ENCODE measurements at regions not wholly inside any gene's neighbourhood (a gene's known extent, or its start where the extent isn't known, plus 50 kb on each side); places are given as distances from the start of the nearest gene placed in this dataset.
A peak's percentile ranks its signal among the peaks of the same experiment; 100 is the strongest.

DNA sequence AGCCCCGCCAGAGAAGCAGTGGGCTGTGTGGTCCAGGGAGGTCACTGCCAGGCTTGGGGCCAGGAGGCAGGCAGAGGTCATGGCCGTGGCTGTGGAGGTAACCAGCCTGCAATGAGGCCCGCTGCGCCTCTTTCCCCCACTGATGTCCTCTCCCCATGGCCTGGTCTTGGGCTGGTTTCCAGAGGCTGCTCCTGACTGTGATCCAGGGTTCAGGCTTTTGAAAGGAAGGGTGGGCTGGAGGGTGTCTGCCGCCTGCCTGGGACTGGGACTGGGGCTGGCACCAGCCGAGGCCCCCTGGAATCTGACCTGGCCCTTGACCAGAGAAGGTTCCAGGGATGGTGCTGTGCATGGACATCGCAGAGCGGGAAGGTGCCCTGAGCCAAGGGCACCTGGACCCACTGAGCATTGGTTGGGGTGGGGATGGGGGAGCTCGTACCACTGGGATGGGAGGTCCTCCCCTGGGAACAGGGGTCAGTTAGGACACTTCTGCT lies 59.6 kb upstream of the THY1 start:
- DNase-seq = no peak
- Mint-ChIP-seq H3K27ac (no peak overlapping the region), H3K4me1 (ENCODE audit: low read depth) (no peaks in the 10 kb centered on the region), H3K9me3 (no peaks in the 10 kb centered on the region), H3K27me3 (ENCODE audit: low read depth) (peaks cover 6% of the 10 kb centered on the region), H3K4me3 (no peak overlapping the region), H3K36me3 (ENCODE audit: low read depth) (no peaks in the 10 kb centered on the region)
- CTCF ChIA-PET = interaction anchor here (1.1 to 1.3 kb wide), 2 partner anchors 52 to 55 kb away, joined by 3 to 5 read pairs; no protein-coding TSS in a partner anchor
- intact Hi-C loops (cut with micrococcal nuclease) = loop anchor here (5.0 kb wide), 2 partner anchors 185 to 260 kb away; no protein-coding TSS in a partner anchor

DNA sequence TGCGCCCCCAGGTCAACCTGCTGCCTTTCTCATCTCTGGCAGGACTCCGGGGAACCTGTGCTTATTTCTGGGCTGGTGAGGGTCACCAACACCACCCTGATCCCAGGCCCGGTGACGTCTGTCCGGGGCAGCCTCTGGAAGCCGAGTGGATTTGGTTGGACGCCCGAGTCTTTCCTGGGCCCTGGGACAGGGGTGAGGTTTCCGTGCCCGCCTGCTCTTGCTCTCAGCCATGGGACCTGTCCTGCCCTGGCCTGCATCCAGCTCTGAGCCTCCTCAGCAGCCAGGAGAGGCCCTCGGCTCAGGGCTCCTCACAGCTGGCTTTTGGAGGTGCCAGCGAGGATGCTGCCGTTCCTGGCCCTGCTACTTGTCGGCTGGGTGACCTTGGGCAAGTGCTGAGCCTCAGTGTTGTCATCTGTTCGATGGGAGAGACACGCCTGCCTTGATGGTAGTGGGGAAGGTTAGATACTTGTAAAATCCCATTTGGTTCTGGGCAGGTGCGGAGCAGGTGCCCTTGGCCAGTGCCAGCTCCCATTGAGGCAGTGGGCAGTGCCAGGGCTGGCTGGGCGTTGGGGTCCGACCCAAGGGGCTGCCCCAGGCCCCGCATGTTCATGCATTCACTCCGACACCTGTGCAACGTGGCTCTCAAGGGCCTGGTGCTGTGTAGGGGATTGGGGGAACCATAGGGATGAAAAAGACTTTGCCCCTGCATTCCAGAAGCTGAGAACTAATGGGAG lies 58.9 kb upstream of the THY1 start:
- DNase-seq = no peak
- Mint-ChIP-seq H3K27ac (no peak overlapping the region), H3K27me3 (ENCODE audit: low read depth) (peaks cover 6% of the 10 kb centered on the region), H3K36me3 (ENCODE audit: low read depth) (no peaks in the 10 kb centered on the region), H3K4me1 (ENCODE audit: low read depth) (no peaks in the 10 kb centered on the region), H3K4me3 (no peak overlapping the region), H3K9me3 (no peaks in the 10 kb centered on the region)
- intact Hi-C loops (cut with micrococcal nuclease) = loop anchor here (1.0 to 5.0 kb wide), 6 partner anchors 52 to 687 kb away; partner anchors contain the start of gene NECTIN1
- CTCF ChIA-PET = interaction anchor here (0.9 to 2.2 kb wide), 3 partner anchors 56 to 160 kb away, joined by 3 to 8 read pairs (median 3); no protein-coding TSS in a partner anchor

DNA sequence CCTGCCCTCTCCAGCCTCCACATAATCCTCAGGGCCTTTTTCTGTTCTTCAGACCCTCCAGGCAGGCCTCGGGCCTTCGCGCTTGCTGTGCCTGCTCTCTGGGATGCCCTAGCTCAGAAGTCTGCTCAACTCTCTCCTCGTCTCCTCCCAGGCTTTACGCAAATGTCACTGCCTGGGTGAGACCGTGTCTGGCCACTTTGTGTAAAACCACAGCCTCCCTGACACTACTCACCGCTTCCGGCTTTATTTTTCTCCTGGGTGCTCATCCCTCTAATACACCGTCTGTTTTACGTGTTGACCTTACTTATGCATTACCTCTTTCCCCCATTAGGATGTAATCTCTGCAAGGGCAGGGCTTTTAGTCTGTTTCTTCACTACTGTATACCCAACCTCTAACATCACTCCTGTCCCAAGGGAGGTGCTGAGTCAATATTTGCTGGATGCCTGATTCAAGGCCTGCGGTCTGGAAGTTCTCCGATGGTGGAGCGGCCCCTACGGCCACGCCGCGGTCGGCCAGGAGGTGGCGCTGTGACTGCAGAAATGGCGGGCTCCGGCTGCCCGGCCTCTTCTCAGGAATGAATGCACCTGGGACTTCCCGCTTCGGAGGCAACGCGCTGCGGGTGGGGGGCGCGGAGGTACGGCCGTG lies 58.2 kb upstream of the THY1 start:
- Mint-ChIP-seq H3K9me3 (no peaks in the 10 kb centered on the region), H3K4me1 (ENCODE audit: low read depth) (no peaks in the 10 kb centered on the region), H3K27me3 (ENCODE audit: low read depth) (peaks cover 6% of the 10 kb centered on the region), H3K4me3 (no peak overlapping the region), H3K36me3 (ENCODE audit: low read depth) (no peaks in the 10 kb centered on the region), H3K27ac (no peak overlapping the region)
- intact Hi-C loops (cut with micrococcal nuclease) = loop anchor here (1.0 to 5.0 kb wide), 6 partner anchors 53 to 688 kb away; partner anchors contain the start of gene NECTIN1
- peak; percentile 87 for DNase-seq
- CTCF ChIA-PET = interaction anchor here (0.6 to 2.2 kb wide), 11 partner anchors 13 to 484 kb away, joined by 3 to 9 read pairs (median 4); no protein-coding TSS in a partner anchor

DNA sequence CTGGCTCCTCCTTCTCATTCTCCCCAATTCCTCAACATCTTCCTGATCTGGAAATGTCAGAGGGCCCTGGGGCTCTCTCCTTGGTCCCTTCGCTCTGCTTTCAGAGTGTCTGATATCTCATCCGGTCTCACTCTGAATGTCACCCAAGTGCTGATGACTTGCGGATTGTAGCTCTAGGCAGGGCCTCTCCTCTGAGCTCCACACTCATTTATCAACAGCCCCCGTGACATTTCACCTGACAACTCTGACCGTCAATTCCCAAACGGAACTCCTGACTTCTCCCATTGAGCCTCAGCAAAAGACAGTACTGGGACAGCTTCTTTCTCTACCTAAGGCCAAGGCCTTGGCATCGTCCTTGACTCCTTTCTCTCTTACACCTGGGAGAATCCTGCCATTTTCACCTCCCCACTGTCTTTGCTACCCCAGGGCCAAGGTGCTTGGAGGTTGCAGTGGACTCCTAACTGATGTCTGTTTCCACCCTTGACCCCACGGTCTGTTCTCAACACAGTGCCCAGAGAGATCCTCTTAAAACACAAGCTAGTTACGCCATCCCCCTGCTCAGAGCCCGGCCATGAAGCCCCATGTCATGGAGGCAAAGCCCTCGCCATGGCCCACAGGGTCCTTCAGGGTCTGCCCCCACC lies 57.5 kb upstream of the THY1 start:
- Mint-ChIP-seq H3K9me3 (no peaks in the 10 kb centered on the region), H3K27me3 (ENCODE audit: low read depth) (peaks cover 6% of the 10 kb centered on the region), H3K4me1 (ENCODE audit: low read depth) (no peaks in the 10 kb centered on the region), H3K36me3 (ENCODE audit: low read depth) (no peaks in the 10 kb centered on the region), H3K4me3 (no peak overlapping the region), H3K27ac (no peak overlapping the region)
- CTCF ChIA-PET = interaction anchor here (0.6 to 2.2 kb wide), 12 partner anchors 13 to 485 kb away, joined by 3 to 9 read pairs (median 4); no protein-coding TSS in a partner anchor
- intact Hi-C loops (cut with micrococcal nuclease) = loop anchor here (1.0 to 5.0 kb wide), 6 partner anchors 54 to 688 kb away; partner anchors contain the start of gene NECTIN1
- DNase-seq = no peak

DNA sequence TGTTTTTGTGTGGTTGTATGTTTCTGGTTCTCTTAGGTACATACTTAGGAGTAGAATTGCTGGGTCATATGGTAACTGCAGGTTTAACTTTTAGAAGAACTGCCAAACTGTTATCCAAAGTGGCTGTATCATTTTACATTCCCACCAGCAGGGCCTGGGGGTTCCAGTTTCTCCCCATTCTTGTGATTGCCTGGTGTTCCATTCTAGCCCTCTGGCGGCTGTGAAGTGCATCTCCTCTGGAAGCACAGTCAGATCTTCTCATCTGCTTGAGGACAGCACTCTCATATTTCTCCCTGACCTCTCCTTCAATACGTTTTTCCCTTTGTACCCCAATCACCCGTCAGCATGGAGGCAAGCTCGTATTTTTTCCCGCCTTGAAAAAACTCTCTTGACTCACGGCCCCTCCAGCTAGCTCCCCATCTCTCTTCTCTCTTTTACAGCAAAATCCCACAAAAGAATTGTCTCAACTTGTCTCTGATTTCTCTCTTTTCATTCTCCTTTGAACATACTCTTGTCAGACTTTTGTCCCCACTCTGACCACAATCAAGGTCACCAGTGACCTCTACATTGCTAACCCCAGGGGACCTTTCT lies 56.8 kb upstream of the THY1 start:
- Mint-ChIP-seq H3K4me1 (ENCODE audit: low read depth) (no peaks in the 10 kb centered on the region), H3K4me3 (no peak overlapping the region), H3K36me3 (ENCODE audit: low read depth) (no peaks in the 10 kb centered on the region), H3K27me3 (ENCODE audit: low read depth) (peaks cover 8% of the 10 kb centered on the region), H3K27ac (no peak overlapping the region), H3K9me3 (no peaks in the 10 kb centered on the region)
- CTCF ChIA-PET = interaction anchor here (0.7 to 2.2 kb wide), 11 partner anchors 12 to 122 kb away, joined by 3 to 9 read pairs (median 4); no protein-coding TSS in a partner anchor
- no peak for DNase-seq
- intact Hi-C loops (cut with micrococcal nuclease) = loop anchor here (2.0 to 5.0 kb wide), 3 partner anchors 188 to 689 kb away; no protein-coding TSS in a partner anchor

DNA sequence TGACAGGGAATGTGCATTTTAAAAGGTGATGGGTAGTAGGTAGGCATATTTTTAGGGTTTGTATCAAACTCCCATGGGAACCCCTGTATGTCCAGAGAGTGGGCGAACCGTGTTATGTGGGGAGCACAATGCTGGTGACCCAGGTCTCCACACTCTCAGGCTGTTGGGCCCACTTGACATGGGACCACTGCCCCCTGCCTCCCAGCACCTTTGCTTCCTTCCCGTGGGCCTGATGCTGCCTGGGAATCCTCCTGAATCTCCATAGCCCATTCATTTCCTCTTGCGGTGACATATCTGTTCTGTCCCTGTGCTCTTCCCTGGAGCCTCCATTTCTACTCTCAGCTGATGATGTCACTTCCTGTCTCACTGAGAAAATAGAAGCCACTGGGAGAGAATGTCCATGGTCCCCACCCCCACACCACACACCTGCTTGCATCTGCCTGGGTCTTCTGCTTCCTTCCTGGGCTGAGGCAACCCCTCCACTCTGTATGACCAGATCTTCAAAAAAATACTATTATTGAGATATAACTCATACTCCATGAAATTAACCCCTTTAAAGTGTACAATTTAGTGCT lies 55.8 kb upstream of the THY1 start:
- no peaks in the 10 kb centered on the region for H3K9me3 Mint-ChIP-seq
- intact Hi-C loops (cut with micrococcal nuclease) = no loop called here
- CTCF ChIA-PET = interaction anchor here (5.6 kb wide), 1 partner anchor 122 kb away, joined by 93 read pairs; no protein-coding TSS in a partner anchor
- H3K4me1 Mint-ChIP-seq (ENCODE audit: low read depth) = no peaks in the 10 kb centered on the region
- H3K36me3 Mint-ChIP-seq (ENCODE audit: low read depth) = no peaks in the 10 kb centered on the region
- no peak overlapping the region for H3K4me3 Mint-ChIP-seq
- no peak overlapping the region for H3K27ac Mint-ChIP-seq
- H3K27me3 Mint-ChIP-seq (ENCODE audit: low read depth) = peaks cover 10% of the 10 kb centered on the region
- DNase-seq = no peak

DNA sequence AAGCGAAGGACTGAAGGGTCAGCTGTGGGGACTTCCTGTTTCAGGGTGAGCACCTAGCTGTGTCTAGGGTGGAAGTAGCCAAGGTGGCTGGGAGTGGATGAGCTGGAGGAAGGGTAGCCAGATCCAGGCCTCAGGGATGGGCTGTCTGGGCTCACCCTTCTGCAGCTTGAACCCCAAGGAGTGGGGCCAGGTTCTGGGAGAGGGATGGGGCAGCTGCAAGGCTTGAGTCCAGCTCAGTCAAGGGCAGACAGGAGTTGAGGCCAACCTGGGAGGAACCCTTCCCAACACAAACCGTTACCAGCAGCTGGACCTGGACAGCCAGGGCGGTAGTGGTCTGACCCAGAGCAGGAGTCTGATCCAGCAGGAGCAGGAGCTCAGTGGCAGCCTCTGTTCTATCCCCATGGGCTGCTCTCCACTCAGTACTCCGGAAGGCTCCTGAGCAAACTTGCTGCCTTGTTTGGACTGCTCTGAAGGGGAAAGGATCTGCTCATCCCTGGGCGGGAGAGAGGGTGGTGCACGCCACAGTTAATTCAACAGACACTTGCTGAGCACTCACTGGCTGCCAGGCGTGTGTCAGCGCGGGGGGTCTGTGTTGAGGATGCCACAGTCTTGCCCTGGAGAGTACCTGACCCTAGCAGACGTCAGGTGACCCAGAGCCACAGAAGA lies 53.8 kb upstream of the THY1 start:
- CTCF ChIA-PET = interaction anchor here (0.6 to 5.6 kb wide), 7 partner anchors 15 to 139 kb away, joined by 3 to 93 read pairs (median 4); no protein-coding TSS in a partner anchor
- Mint-ChIP-seq H3K36me3 (ENCODE audit: low read depth) (no peaks in the 10 kb centered on the region), H3K4me1 (ENCODE audit: low read depth) (no peaks in the 10 kb centered on the region), H3K9me3 (no peaks in the 10 kb centered on the region), H3K4me3 (no peak overlapping the region), H3K27ac (no peak overlapping the region), H3K27me3 (ENCODE audit: low read depth) (peaks cover 8% of the 10 kb centered on the region)
- DNase-seq = no peak
- intact Hi-C loops (cut with micrococcal nuclease) = no loop called here

DNA sequence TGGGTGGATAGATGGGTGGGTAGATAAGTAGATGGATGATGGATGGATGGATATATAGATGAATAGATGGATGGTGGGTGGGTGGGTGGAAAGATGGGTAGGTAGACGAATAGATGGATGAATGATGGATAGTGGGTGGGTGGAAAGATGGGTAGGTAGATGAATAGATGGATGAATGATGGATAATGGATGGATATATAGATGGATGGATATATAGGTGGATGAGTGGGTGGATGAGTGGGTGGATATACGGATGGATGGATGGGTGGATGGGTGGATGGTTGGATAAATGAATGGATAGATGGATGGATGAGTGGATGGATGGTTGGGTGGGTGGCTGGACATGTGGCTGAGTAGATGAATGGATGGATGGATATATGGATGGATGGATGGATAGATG lies 53.1 kb upstream of the THY1 start:
- CTCF ChIA-PET = interaction anchor here (0.7 to 5.6 kb wide), 6 partner anchors 78 to 122 kb away, joined by 3 to 93 read pairs (median 4); partner anchors contain the start of gene USP2
- intact Hi-C loops (cut with micrococcal nuclease) = no loop called here
- H3K27me3 Mint-ChIP-seq (ENCODE audit: low read depth) = peaks cover 5% of the 10 kb centered on the region
- no peaks in the 10 kb centered on the region for H3K9me3 Mint-ChIP-seq
- H3K36me3 Mint-ChIP-seq (ENCODE audit: low read depth) = no peaks in the 10 kb centered on the region
- H3K4me1 Mint-ChIP-seq (ENCODE audit: low read depth) = no peaks in the 10 kb centered on the region
- H3K27ac Mint-ChIP-seq = no peak overlapping the region
- no peak overlapping the region for H3K4me3 Mint-ChIP-seq
- no peak for DNase-seq

DNA sequence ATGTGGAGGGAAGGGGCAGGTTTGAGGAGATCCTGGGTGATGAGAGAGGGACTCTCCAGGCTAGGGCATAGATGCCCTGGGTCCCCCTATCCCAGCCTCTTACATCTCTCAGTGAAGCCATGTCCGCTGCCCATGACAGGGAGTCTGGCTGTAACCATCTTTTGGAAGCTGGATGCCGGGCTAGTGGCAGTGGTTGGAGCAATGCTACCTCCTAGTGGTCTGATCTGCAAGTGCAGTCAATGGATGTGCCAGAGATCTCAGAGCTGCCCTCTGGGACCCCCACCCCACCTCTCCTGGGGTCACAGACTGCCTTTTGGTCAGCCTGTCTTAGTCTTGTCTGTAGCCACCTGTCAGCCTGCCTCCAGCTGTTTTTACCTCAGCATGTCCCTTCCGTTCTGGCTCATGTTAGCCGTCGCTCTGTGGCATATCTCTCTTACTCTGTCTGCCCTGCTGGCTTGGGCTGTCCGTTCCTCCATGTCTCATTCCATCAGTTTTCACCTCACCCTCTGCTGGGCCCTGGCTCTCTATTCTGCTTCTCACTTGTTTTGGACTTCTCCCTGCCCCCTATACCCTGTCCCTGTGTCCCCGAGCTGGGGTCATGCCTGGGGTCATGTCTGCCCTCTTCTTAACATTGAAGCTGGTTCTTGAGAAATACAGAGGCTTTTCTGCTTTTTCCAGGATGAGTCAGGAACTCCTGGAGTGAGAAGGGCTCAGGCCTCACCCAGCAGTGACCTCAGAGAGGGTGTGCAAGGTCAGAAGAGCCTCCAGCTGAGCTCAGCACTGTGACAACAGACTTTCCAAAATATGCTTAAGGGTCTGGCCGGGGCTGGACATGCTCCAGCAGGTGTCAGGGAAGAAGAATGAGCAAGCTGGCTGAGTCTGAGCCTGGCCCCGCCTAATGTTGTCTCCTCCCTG lies 52.0 kb upstream of the THY1 start:
- intact Hi-C loops (cut with micrococcal nuclease) = loop anchor here (1.0 kb wide), 2 partner anchors 94 to 119 kb away; partner anchors contain the start of gene USP2
- Mint-ChIP-seq H3K27ac (no peak overlapping the region), H3K4me3 (no peak overlapping the region), H3K4me1 (ENCODE audit: low read depth) (no peaks in the 10 kb centered on the region), H3K27me3 (ENCODE audit: low read depth) (peaks cover 4% of the 10 kb centered on the region), H3K9me3 (no peaks in the 10 kb centered on the region), H3K36me3 (ENCODE audit: low read depth) (no peaks in the 10 kb centered on the region)
- CTCF ChIA-PET = interaction anchor here (0.6 to 5.6 kb wide), 29 partner anchors 16 to 633 kb away, joined by 3 to 93 read pairs (median 4); partner anchors contain the start of gene USP2
- DNase-seq = peak; percentile 79
